Uterus (tissue), 2 donors: ENCODE measurements at regions not wholly inside any gene's neighbourhood (a gene's known extent, or its start where the extent isn't known, plus 50 kb on each side); places are given as distances from the start of the nearest gene placed in this dataset.

ENCODE experiments used
- CTCF ChIP-seq, 4 experiments: fragments of 200-600 bp in 2 of 4; fragments of 450-650 bp in 2 of 4; sonication (generic) in 2 of 4; IDR thresholded peaks; one replicate each; pipeline ENCODE4 v1.5.1; 2016 to 2019; ENCODE audit warnings: antibody characterized with exemption in 4 of 4, mild to moderate bottlenecking in 2 of 4, moderate library complexity in 1 of 4
- POLR2A ChIP-seq, 2 donors: fragments of 450-650 bp; IDR thresholded peaks; one replicate each; pipeline ENCODE4 v1.6.1; 2016; ENCODE audit warnings: antibody characterized with exemption in 2 of 2, mild to moderate bottlenecking in 1 of 2, moderate library complexity in 1 of 2

GRCh38 chr6:1238040-1238439 lies 73.9 kb upstream of the FOXQ1 start:
- TF ChIP-seq CTCF (IDR thresholded peaks at IDR 0.05) (no peak), POLR2A (IDR thresholded peaks at IDR 0.05) (no peak)
